Activated T-cell treated with anti-CD3 and anti-CD28 coated beads for 48 hours (primary cell): ENCODE measurements at regions not wholly inside any gene's neighbourhood (a gene's known extent, or its start where the extent isn't known, plus 50 kb on each side); places are given as distances from the start of the nearest gene placed in this dataset.
"Not testable (repeated sequence)": the region's sequence is repeated elsewhere in the genome, so short reads cannot be mapped to it uniquely, and the experiment has no call there.

Experiments
- DNase-seq: peaks from one replicate; pipeline ENCODE4 v3.0.0-alpha.2; 2020; ENCODE audit warnings: low read depth

DNA sequence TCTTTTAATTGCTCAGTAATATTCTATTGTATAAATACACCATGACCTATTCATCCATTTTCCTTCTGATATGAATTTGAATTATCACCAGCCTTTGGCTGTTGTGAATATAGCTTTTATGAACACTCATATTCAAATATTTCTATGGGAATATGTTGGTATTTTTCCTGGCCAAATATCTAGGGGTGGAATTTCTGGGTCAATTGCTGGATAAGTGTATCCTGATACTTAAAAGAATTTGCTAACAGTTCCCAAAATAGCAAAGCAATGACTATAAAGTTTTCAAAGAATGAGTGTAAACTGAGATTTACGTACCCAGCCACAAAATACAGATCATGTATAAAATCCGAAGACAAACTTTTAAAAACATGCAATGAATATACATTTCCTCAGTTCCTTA lies 148.7 kb upstream of the CLEC14A start:
- no peak for DNase-seq

DNA sequence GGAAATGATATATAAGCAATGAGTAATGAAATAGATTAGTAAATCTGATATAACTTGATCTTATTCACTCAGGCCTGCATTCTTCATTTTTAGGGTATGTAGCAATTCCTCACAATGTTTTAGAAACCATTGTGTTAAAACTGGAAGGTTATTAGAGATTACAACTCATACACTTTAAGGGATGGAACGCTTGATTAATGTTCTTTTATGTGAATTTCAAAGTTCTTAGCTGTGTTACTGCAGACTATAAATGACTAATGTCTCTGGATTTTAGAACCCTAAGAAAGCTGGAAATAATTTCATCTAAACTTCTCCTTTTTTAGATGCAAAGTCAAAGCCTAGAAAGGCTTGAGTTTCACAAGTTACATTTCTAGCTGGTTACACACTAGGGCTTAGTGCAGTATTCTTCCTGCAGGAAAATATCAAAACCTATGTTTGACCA lies 148.2 kb upstream of the CLEC14A start:
- DNase-seq, result no peak

DNA sequence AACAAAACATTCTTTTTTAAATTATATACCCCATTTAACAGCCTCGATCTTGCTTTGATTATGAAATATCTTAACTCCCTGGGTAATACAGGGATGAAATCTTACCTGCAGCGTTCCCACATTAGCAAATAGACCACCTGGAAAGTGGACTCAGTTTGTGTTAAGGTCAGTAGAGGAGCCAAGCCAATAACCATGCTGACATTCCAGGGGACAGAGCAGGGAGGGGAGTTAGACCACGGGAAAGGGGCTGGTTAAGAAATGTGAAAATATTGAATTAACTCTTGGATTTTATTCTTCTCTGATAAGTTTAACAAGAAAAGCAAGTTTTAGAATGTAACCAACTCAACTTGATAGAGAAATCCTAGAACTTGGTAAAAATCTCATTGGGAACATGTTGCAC lies 144.9 kb upstream of the CLEC14A start:
- DNase-seq, result no peak

DNA sequence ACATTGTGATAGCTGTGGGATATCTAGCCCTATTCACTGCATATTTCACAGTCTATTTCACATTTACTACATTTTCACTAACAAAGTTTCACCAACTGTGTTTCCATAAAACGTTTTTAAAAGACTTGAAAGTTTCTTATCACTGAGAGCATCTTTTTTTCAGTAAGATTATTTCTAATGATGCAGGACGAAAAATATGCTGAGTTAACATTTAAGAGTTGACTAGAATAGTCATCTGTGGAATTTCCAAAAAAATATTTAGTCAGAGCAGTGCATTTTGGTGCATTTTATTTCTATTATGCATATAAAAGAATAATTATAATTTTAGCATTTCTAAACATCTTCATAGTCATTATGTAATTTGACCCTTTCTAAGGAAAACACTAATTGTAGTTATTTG lies 143.8 kb upstream of the CLEC14A start:
- DNase-seq, result no peak

DNA sequence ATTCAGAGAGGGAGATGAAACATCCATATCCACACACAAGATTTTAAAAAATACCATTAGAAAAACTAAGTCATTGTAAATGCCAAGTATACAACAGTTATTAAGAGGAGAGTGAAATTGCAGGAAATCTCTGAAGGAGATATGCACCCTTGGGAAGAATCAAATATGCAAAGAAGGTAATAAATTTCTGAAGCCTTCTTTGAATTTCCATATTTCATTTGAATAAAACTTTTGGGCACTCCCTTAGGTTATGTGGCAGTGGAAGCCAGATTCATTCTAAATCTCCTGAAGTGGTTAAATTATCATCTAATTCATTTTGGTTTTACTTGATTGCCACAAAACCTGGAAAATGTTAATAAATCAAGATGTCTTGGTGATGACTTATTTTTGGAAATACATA lies 138.9 kb upstream of the CLEC14A start:
- DNase-seq, result no peak

DNA sequence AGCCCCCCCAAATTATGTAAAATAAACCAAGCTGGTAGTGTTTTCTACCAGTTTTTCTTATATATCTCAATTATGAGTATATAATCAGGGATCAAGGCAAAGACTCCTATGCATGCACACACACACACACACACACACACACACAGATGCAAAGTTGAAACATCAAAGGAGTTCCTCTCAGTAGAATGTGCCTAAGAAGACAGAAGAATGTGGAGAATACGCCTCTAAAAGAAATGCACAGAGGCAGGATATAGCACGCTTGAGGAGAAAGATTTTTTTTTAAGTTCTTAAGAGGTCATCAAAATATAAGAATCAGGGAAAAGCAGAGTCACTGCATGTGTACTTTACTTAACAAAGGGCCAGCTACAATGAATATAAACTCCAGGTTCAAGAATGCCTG lies 138.2 kb upstream of the CLEC14A start:
- DNase-seq, result no peak

DNA sequence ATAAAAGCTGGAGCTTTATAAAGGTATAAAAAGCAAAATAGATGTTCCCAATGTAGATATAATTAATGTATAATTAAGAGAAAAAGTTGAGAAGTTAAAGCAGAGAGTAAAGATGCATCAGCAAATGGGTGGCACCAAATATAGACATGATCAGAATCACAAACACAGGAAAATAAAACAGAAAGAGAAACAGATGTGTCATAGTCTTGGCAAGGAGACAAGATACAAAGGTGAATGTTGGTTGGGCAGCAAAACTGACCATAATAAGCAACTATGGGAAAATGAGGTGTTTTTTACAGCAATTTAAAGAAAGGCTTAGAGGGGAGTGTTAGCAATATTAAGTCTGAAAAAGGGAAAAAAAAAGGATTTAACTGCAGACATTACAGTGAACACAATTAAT lies 135.4 kb upstream of the CLEC14A start:
- no peak for DNase-seq

DNA sequence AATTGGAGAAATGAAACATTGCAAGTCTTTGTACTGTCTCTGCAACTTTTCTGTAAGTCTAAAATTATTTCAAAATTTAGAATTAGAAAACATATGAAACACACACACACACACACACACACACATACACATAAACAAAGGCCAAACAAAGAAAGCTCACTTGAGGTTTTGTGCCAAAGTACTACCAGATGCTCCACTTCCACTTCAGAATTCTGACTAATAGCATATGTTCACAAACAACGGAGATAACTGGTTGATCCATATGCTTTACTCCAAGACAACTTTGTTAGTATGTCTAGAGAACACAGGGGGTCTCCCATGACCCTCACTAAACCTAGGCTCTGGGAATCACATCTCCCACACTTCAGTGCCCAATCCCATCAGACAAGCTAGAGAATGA lies 133.8 kb upstream of the CLEC14A start:
- no peak for DNase-seq

DNA sequence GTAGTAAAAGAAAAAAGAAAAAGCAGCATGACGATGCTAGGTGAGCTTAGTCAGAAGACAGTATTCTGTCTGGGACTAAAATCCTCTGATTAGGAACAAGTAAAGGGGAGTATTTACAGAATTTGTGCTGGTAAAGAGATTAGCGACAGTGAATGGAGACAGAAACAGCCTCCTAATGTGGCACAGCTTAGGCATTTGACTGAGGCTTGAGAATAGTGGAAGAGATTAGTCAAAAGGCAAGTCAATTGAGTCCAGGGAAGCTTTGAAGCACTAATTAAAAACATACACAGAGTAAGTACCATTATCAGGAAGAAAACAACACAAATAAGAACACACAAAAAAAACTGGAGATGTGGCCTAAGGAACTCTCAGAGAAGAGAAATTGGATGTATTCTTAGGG lies 131.9 kb upstream of the CLEC14A start:
- no peak for DNase-seq

DNA sequence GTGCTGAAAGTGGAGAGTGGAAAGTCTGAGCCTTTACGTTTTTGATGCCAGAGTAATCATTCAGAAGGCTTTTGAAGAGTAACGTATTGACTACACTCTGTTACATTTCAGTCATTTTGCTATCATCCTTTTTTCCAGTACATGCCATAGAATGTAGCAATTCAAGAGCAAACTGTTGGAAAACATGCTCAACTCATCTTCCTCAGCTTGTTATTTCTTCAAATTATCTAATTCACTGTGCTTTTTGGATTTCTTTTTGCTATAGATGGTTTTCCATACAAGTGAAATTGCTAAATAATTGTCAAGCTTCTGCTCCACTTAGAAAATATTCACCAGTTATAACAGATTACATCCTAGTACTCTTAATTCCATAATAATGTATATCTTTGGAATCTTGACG lies 129.9 kb upstream of the CLEC14A start:
- no peak for DNase-seq

DNA sequence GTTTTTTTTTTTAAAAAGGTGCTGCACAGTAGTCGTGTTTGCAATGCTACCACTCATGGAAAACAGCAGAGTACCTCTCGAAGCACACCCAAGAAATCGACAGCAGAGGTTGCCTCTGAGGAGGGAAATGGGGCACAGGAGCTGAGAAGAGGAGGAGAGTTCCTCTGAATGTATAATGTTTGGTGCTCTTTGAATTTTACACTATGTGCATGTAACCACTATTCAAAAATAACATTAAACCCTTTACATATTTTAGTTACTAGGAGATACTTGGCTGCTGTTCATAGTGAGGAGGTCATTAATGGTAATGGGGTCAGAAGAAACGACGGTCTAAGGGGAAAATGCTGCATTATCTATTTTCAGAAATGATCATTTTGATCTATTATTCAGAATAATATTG lies 129.4 kb upstream of the CLEC14A start:
- DNase-seq, result no peak

DNA sequence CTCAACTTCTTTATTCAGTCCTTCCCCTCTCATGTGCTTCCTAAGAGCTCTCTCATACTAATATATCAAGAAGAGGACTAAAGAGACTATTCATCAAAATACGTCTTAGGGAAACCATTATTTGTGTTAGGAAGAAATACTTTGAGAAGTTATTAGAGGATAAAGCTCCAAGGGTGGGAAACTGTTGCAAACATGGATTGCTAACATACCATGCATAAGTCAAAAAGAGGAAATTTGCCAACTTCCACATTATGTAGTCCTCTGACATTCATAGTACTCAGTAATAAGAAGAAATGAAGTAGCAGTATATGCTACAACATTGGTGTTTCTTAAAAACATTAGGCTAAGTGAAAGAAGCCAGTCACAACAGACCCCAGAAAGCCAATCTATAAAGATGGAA lies 128.8 kb upstream of the CLEC14A start:
- no peak for DNase-seq

DNA sequence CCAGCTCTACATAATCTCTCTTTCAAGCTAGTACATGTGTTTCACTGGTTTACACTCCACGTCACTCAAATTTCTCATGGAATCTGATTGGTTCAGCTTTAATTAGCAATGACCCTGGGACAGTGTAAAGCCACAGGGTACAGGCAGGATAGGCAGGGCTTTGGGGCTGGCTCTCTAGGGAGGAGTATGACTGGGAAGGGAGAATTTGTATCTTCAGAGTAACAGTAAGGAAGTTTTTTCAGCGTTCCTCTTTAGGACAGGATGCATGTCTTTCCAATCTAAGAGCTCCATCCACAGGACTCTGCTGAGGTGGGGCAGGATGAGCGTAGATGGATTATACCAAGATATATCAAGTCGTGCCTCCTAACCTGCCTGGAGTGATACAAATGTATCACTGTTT lies 112.0 kb upstream of the CLEC14A start:
- no peak for DNase-seq

DNA sequence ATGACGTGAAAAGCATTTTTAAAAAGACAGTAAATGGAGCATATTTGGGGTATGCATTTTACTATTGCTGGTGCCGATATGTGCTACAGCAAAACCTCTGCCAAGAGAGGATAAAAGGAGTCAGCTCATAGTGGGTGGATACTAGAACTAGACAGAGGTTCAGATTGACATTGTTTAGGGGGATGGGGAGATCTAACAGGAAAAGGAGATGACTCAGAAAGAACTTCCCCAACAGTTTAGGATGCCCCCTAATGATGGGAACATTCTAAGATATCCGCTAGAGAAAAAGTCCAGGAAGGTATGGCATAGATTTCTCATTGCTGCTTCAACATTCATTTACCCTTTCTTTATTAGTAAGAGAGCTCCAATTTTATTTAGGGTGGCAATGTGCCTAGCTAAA lies 110.5 kb upstream of the CLEC14A start:
- DNase-seq, result no peak

DNA sequence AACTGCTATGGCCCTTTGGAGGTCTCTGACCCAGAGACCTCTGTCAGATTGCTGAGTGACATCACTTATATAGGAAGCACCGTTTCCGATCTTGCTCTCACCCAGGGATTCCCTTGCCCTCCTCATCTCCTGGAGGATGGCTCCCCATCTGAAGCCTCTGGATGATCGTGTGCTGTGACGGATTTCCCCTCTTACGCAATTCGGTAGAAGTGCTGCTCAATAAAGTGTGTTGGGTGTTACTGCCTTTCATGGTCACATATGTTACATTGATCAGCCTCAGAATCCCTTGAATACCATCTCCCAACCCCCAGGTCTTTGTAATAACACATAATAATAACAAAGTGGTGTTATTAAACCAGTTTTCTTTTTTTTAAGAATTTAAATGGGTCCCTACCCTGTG lies 107.3 kb upstream of the CLEC14A start:
- DNase-seq, result no peak

DNA sequence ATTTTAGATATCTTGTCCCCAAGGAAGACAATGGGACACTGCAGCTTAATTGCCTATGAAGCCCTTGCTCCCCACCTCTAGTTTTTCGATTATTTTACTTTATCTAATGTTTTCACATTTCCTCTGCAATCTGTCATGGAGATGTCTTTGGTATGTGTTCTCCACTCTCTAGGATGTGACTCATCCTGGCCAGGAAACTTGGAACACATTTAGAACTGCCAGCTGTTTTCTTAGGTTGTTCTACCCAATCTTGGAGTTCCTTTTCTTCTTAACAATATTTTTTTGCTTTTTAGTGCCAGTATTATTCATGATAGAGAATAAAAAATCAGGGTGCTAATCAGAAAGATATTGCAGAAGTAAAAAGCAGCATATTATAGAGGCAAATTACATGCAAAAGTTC lies 101.7 kb upstream of the CLEC14A start:
- DNase-seq, result no peak

DNA sequence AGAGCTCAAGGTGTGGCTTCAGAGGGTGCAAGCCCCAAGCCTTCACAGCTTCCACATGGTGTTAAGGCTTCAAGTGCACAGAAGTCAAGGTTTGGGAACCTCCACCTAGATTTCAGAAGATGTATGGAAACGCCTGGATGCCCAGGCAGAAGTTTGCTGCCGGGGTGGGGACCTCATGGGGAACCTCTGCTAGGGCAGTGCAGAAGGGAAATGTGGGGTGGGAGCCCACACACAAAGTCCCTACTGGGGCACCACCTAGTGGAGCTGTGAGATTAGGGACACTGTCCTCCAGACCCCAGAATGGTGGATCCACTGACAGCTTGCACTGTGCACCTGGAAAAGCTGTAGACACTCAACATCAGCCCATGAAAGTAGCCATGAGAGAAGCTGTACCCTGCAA lies 99.6 kb upstream of the CLEC14A start:
- DNase-seq, result not testable (repeated sequence)

DNA sequence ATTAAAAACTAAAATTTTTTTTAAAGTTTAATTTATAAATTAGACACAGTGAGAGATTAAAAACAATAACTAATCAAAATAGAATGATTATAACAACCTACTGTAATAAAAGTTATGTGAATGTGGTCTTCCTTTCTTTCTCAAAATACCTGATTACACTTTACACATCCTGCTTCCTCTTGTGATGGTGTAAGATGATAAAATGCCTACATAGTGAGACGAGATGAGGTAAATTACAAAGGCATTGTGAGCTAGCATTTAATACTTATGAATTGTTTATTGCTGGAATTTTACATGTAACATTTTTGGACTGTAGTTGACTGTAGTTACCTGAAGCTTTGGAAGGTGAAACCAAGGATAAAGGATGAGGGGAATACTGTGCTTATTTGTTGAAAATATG lies 94.2 kb upstream of the CLEC14A start:
- no peak for DNase-seq

DNA sequence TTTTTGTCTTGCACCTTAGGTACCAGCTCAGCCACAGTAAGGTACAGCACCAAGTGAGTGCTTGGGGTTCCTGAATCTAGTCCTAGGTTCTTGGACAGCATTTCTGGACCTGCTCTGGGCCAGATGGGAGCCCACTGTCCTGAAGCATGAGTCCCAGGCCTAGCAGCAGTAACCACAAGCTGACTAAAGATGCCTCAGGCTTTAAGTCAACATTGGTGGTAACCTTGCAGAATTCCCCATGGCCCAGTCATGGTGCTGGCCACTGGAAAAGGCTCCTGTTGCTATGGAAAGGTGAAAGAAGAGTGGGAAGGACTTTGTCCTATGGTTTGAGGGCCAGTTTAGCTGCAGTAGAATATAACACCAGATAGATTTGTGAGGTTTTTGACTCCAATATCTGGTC lies 86.9 kb upstream of the CLEC14A start:
- no peak for DNase-seq

DNA sequence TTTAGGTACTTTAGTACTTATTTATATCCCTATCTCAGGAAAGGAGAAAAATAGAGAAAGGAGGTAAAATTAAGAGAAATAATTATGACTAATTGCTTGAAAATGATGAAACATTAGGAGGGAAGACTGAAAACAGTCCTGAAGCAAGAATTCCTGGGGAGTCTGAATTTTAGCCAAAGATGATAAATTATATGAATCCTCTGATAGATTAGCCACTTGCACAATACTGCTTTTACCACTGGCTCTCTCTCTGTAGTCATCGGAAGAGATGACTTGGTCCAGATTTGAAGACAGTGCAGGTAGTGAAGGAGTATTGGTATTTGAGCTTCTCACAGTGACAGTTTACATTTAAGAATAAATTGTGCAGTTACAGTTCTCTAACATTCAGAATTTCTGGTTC lies 83.8 kb upstream of the CLEC14A start:
- no peak for DNase-seq

DNA sequence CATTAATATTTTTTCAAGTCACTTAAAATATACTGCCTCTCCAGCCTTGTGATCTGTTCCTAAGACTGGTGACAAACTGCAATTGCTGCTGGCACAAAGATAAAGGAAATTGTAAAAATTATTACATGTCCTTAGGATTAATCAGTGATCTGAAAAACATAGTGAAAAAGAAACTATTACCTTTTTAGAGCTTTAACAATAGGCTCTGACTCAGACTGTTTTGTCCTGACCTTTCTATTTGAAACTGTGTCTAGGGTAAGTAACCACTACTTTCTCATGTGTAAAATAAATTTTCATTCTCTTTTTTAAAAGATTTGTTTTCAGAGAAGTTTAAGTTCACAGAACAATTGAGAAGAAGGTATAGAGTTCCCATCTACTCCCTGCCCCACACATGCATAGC lies 80.4 kb upstream of the CLEC14A start:
- no peak for DNase-seq

DNA sequence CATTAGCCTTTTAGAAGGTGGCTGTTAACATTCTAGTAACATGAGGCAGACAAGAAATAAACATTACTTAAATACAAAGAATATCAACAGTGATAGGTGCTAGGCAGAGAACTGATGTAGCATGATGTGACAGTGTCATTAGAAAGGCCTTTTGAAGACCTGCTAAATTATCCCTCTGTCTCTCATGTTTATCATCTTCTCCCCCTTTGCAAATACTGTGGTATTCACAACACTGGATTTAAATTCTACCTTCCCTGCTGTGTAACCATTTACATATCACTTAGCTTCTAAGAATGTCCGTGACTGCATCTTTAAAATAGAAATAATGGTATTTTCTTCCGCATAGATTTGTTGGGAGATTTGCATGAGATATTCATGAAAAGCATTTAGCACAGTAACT lies 74.4 kb upstream of the CLEC14A start:
- DNase-seq, result no peak

DNA sequence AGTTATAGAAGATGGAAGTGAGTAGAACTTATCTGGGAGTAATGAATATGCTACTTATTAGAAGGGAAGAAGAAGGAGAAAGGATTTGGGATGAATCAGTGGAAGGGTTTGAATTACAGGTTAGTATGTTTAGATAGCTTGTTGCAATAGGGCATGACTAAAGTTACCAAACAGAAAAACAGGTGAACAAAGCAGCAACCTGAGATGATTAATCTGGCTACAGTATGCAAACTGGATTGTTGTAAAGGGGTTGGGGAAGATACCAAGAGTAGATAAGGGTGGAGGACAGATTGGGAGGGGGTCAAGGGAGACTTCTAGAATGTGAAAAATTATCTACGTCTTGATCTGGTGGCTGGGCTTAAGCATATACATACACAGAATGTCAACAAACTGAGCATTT lies 73.4 kb upstream of the CLEC14A start:
- no peak for DNase-seq

DNA sequence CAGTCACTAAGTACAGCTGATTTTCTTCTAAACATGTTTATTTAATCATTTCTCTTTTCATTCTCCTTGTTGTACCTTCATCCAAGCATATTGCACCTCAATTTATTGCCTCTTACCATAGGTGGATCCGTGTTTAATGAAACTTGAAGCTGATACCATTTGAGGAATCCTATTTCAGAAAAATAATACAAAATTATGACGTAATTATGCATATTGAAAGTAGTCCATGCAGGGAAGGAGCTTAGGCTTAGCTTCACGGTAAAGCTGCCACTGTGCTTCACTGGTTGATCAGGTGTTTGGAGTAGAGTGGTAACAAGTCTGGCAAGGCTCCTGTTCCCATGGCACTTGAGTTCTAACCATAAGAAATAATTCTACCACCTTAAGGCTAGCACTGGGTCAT lies 61.0 kb upstream of the CLEC14A start:
- DNase-seq, result no peak

DNA sequence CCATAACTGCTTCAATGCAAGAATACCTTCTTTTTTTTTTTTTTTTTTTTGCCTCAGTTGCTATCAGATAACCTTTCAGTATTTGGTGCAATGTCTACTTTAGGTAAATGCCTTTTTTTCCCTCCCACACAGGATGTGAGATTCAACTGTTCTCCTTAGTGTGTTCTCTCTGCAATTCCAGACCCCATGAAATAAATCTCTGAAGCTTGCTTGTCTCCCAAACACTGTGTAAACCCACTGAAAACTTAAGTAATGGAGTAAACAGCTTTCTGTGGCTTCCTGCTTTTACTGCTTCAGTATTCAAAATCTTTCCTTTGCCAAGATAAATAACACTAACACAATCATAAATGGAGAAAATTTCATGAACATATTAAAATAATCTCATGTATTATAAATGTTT lies 55.8 kb upstream of the CLEC14A start:
- DNase-seq, result no peak
